GM12872 (cell line): ENCODE measurements at regions not wholly inside any gene's neighbourhood (a gene's known extent, or its start where the extent isn't known, plus 50 kb on each side); places are given as distances from the start of the nearest gene placed in this dataset.

Source experiments
- TF ChIP-seq, protein P1 (sequence below): IDR thresholded peaks from 3 replicates; pipeline ENCODE4 v1.5.1; 2011; ENCODE audit warnings: low read depth, mild to moderate bottlenecking, low read length, moderate library complexity; ENCODE audit not compliant: insufficient read depth

DNA sequence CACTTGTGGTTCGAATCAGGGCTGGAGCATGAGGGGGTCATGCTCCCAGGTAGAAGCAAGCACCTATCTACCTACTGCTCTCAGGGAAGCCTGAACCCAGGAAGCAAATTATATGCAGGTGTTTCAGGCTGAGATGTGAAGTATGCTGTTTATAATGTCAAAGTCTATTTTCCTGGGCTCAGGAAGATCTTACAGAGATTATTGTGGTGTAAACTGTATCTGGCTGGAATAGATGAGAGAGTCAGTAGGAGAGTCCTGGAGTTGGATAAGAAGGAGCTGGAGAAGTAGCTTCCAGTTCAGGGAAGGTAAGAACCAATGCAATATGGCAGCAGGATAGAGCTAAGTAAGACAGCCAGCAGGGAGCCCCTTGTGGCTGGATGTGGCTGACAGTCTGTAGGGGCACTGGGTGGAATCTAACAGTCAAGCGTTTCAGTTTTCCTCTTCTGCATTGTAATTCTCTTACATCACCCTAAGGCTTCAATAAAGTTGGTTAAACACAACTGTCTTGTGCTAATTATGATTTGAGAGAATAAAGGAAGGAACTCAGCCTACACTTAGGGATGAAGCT is 105.9 kb upstream of the EEPD1 start:
- TF ChIP-seq, protein P1, sequence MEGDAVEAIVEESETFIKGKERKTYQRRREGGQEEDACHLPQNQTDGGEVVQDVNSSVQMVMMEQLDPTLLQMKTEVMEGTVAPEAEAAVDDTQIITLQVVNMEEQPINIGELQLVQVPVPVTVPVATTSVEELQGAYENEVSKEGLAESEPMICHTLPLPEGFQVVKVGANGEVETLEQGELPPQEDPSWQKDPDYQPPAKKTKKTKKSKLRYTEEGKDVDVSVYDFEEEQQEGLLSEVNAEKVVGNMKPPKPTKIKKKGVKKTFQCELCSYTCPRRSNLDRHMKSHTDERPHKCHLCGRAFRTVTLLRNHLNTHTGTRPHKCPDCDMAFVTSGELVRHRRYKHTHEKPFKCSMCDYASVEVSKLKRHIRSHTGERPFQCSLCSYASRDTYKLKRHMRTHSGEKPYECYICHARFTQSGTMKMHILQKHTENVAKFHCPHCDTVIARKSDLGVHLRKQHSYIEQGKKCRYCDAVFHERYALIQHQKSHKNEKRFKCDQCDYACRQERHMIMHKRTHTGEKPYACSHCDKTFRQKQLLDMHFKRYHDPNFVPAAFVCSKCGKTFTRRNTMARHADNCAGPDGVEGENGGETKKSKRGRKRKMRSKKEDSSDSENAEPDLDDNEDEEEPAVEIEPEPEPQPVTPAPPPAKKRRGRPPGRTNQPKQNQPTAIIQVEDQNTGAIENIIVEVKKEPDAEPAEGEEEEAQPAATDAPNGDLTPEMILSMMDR = peak; percentile 39; the same call in 1 of the 3 replicates

- TF ChIP-seq, protein P1 = no peak
Observed at GRCh38 chr7:36048141-36048901, 104.7 kb upstream of the EEPD1 start.

GRCh38 chr7:36048902-36049240 is 104.2 kb upstream of the EEPD1 start:
- TF ChIP-seq, protein P1 = no peak

- TF ChIP-seq, protein P1 = no peak
Observed at GRCh38 chr7:36051501-36051900, 101.6 kb upstream of the EEPD1 start.

DNA sequence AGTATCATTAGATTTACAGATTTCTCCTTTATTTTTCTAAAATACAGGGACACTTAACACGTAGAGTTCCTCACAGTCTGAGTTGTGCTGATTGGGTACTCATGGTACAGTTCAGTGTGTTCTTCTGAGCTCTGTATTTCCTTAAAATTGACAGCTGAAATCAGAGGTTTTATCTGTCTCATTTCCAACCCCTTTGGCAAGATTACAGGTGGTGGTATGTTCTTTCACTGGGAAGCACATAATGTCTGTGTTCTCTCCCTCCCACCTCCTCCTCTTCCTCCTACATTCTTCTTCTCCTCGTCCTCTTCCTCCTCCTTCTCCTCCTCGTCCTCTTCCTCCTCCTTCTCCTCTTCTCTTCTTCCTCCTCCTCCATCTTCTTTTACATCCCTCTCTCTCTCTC is 99.5 kb upstream of the EEPD1 start:
- TF ChIP-seq, protein P1 = no peak

GRCh38 chr7:36054637-36055036 is 98.4 kb upstream of the EEPD1 start:
- TF ChIP-seq, protein P1 = no peak

DNA sequence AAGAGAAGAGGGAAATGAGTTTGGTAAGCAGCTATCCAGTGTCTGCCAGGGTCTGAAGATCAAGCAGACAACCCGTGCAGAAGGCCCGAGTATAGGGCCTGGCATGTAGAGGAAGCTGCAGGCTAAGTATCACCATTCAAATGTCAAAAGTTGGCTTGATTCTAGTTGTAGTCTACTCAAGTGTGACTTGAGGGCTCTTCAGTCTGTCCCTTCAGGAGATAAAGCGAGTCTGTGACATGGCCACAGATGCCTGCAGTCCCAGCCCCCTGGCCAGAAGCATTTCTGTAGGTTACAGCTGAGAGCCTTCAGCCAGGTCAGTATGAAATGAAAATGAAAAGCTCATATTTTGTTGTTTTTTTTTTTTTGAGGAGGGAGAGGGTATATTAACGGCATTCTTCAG is 97.8 kb upstream of the EEPD1 start:
- TF ChIP-seq, protein P1 = no peak
